ENCODE measurements at regions not wholly inside any gene's neighbourhood (a gene's known extent, or its start where the extent isn't known, plus 50 kb on each side); places are given as distances from the start of the nearest gene placed in this dataset.

DNA sequence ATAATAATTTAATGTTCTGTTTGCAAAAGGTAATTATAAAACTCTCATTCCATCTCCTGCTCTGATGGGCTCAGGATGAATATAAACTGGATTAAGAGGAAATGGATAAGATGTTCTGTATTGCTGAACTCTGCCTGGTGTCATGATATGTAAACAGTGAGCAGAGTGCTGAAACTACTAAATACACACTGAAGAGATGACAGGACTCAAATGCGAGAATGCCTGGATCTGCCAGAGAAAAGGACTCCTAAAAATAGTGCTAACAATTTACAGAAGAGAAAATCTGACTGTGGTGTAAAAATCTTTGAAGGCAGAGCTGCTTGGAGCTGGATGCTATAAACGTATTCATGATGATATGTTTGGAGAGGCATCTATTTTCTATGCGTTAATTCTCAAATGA, 303.2 kb downstream of the RWDD3 start:
- no peak for TF ChIP-seq EZH2 (IDR thresholded peaks at IDR 0.05; ENCODE audit: low read depth, low read length, severe bottlenecking)
- no peak for TF ChIP-seq GABPA (IDR thresholded peaks at IDR 0.05; ENCODE audit: borderline replicate concordance, insufficient read depth, low read length)
- TF ChIP-seq, protein P1, sequence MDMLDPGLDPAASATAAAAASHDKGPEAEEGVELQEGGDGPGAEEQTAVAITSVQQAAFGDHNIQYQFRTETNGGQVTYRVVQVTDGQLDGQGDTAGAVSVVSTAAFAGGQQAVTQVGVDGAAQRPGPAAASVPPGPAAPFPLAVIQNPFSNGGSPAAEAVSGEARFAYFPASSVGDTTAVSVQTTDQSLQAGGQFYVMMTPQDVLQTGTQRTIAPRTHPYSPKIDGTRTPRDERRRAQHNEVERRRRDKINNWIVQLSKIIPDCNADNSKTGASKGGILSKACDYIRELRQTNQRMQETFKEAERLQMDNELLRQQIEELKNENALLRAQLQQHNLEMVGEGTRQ (IDR thresholded peaks at IDR 0.05; ENCODE audit: low read length), result no peak
- TF ChIP-seq RAD21 (IDR thresholded peaks at IDR 0.05 in 1 of 2, conservative IDR thresholded peaks at IDR 0.05 in 1 of 2; ENCODE audit: low read depth in 2 of 2, low read length in 2 of 2), result no peak
- no peak for TF ChIP-seq POLR2A (IDR thresholded peaks at IDR 0.05; ENCODE audit: control extremely low read depth in 1 of 2, low read depth in 2 of 2, low read length in 2 of 2)
- no peak for TF ChIP-seq KDM1A (IDR thresholded peaks at IDR 0.05; ENCODE audit: borderline replicate concordance, low read length)
- TF ChIP-seq, protein P2, sequence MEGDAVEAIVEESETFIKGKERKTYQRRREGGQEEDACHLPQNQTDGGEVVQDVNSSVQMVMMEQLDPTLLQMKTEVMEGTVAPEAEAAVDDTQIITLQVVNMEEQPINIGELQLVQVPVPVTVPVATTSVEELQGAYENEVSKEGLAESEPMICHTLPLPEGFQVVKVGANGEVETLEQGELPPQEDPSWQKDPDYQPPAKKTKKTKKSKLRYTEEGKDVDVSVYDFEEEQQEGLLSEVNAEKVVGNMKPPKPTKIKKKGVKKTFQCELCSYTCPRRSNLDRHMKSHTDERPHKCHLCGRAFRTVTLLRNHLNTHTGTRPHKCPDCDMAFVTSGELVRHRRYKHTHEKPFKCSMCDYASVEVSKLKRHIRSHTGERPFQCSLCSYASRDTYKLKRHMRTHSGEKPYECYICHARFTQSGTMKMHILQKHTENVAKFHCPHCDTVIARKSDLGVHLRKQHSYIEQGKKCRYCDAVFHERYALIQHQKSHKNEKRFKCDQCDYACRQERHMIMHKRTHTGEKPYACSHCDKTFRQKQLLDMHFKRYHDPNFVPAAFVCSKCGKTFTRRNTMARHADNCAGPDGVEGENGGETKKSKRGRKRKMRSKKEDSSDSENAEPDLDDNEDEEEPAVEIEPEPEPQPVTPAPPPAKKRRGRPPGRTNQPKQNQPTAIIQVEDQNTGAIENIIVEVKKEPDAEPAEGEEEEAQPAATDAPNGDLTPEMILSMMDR (IDR thresholded peaks at IDR 0.05; ENCODE audit: control extremely low read depth in 1 of 3, insufficient read depth in 1 of 3, low read depth in 1 of 3, low read length in 3 of 3), result no peak
- no peak for TF ChIP-seq TAF1 (IDR thresholded peaks at IDR 0.05; ENCODE audit: low read depth, low read length)
- no peak for TF ChIP-seq EGR1 (IDR thresholded peaks at IDR 0.05; ENCODE audit: borderline replicate concordance, low read depth, low read length)
- TF ChIP-seq GTF2F1 (IDR thresholded peaks at IDR 0.05; ENCODE audit: borderline replicate concordance, low read depth, low read length), result no peak
- no peak for TF ChIP-seq POLR2AphosphoS5 (IDR thresholded peaks at IDR 0.05; ENCODE audit: low read depth, low read length)
- no peak for TF ChIP-seq EP300 (IDR thresholded peaks at IDR 0.05; ENCODE audit: borderline replicate concordance in 1 of 2, low read depth in 2 of 2, low read length in 2 of 2)
- no peak for TF ChIP-seq ASH2L (IDR thresholded peaks at IDR 0.05; ENCODE audit: low read length)
- TF ChIP-seq HDAC6 (IDR thresholded peaks at IDR 0.05; ENCODE audit: low read depth, low read length), result no peak

Data from H1 (cell line).